Stimulated activated CD4-positive, alpha-beta T cell treated with anti-CD3 and anti-CD28 coated beads, Interleukin-15, amount 100 ng/mL, for 48 hours (primary cell): ENCODE measurements at regions not wholly inside any gene's neighbourhood (a gene's known extent, or its start where the extent isn't known, plus 50 kb on each side); places are given as distances from the start of the nearest gene placed in this dataset.
"Not testable (repeated sequence)": the region's sequence is repeated elsewhere in the genome, so short reads cannot be mapped to it uniquely, and the experiment has no call there.

Experiments used
- DNase-seq, 2 donors: peaks; one replicate each; pipeline ENCODE4 v3.0.0-alpha.2; 2020; ENCODE audit warnings: low read depth in 2 of 2

GRCh38 chr9:61817127-61817705 is 627.4 kb downstream of the SPATA31A7 start:
- DNase-seq, result not testable (repeated sequence)

GRCh38 chr9:61853624-61854259 is 663.9 kb downstream of the SPATA31A7 start:
- DNase-seq, result peak; percentile 79 to 85

GRCh38 chr9:61854260-61854640 is 664.4 kb downstream of the SPATA31A7 start:
- DNase-seq, result not testable (repeated sequence)

GRCh38 chr9:61856283-61856682 is 666.4 kb downstream of the SPATA31A7 start:
- DNase-seq, result not testable (repeated sequence)

- not testable (repeated sequence) for DNase-seq
These were observed 667.1 kb downstream of the SPATA31A7 start for GRCh38 chr9:61856858-61857453.

GRCh38 chr9:61857709-61858351 is 668.0 kb downstream of the SPATA31A7 start:
- DNase-seq, result not testable (repeated sequence)

- peak; percentile 30 to 48 for DNase-seq
These were observed 672.7 kb downstream of the SPATA31A7 start for GRCh38 chr9:61862431-61862971.

GRCh38 chr9:61864463-61864862 is 674.6 kb downstream of the SPATA31A7 start:
- not testable (repeated sequence) for DNase-seq

- not testable (repeated sequence) for DNase-seq
These were observed 679.1 kb downstream of the SPATA31A7 start for GRCh38 chr9:61868965-61869364.

GRCh38 chr9:61872329-61872728 is 682.5 kb downstream of the SPATA31A7 start:
- not testable (repeated sequence) for DNase-seq
